ENCODE measurements at regions not wholly inside any gene's neighbourhood (a gene's known extent, or its start where the extent isn't known, plus 50 kb on each side); places are given as distances from the start of the nearest gene placed in this dataset.

- Histone ChIP-seq H3K36me3 (replicated peaks in 1 of 2; ENCODE audit: control extremely low read depth in 1 of 2, control insufficient read depth in 1 of 2, extremely low read depth in 1 of 2, insufficient read depth in 2 of 2, low read length in 1 of 2) (no peaks in the 10 kb centered on the region), H3K4me2 (replicated peaks; ENCODE audit: low read depth, low read length, poor library complexity, severe bottlenecking) (no peak overlapping the region), H3K4me3 (ENCODE audit: control extremely low read depth in 1 of 5, extremely low read depth in 1 of 5, insufficient read depth in 1 of 5, low read depth in 2 of 5, low read length in 4 of 5) (no peak overlapping the region), H3K27ac (ENCODE audit: low read length in 2 of 2) (no peak overlapping the region), H2AFZ (ENCODE audit: insufficient read depth, low read depth, low read length, poor library complexity, severe bottlenecking) (no peak overlapping the region), H3K9me3 (ENCODE audit: control extremely low read depth in 1 of 3, control insufficient read depth in 2 of 3, insufficient read depth in 1 of 3, low read length in 2 of 3) (no peaks in the 10 kb centered on the region), H3K27me3 (replicated peaks in 1 of 4; ENCODE audit: control extremely low read depth in 1 of 4, control insufficient read depth in 3 of 4, insufficient read depth in 4 of 4, low read length in 3 of 4) (no peaks in the 10 kb centered on the region), H3K79me2 (ENCODE audit: control insufficient read depth, insufficient read depth, low read length) (no peaks in the 10 kb centered on the region), H4K20me1 (ENCODE audit: control insufficient read depth, insufficient read depth, low read length, poor library complexity, severe bottlenecking) (no peaks in the 10 kb centered on the region), H3K9ac (ENCODE audit: low read length) (no peak overlapping the region), H3K4me1 (ENCODE audit: control insufficient read depth in 2 of 2, insufficient read depth in 2 of 2, low read length in 2 of 2) (no peaks in the 10 kb centered on the region)
- CTCF ChIA-PET, result no interaction called here
- Mint-ChIP-seq H3K27me3 (peaks cover 14% of the 10 kb centered on the region), H3K4me3 (no peak overlapping the region), H3K4me1 (no peaks in the 10 kb centered on the region), H3K9me3 (ENCODE audit: insufficient read depth) (no peaks in the 10 kb centered on the region), H3K27ac (no peak overlapping the region)
- POLR2A ChIA-PET, result no interaction called here
- no peak for ATAC-seq (ENCODE audit: low read depth)
- TF ChIP-seq, protein P1, sequence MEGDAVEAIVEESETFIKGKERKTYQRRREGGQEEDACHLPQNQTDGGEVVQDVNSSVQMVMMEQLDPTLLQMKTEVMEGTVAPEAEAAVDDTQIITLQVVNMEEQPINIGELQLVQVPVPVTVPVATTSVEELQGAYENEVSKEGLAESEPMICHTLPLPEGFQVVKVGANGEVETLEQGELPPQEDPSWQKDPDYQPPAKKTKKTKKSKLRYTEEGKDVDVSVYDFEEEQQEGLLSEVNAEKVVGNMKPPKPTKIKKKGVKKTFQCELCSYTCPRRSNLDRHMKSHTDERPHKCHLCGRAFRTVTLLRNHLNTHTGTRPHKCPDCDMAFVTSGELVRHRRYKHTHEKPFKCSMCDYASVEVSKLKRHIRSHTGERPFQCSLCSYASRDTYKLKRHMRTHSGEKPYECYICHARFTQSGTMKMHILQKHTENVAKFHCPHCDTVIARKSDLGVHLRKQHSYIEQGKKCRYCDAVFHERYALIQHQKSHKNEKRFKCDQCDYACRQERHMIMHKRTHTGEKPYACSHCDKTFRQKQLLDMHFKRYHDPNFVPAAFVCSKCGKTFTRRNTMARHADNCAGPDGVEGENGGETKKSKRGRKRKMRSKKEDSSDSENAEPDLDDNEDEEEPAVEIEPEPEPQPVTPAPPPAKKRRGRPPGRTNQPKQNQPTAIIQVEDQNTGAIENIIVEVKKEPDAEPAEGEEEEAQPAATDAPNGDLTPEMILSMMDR (IDR thresholded peaks at IDR 0.05), result no peak
- no peak for TF ChIP-seq EZH2 (IDR thresholded peaks at IDR 0.05; ENCODE audit: borderline replicate concordance, insufficient read depth, low read depth, low read length, poor library complexity, severe bottlenecking)
- intact Hi-C loops (cut with micrococcal nuclease), result no loop called here
- 94% methylated on average over 3 of the region's 3 CpGs for WGBS (ENCODE audit: insufficient coverage)
- no peak for DNase-seq
Observed at GRCh38 chr5:38757451-38758245, 88.2 kb upstream of the OSMR start.

DNA sequence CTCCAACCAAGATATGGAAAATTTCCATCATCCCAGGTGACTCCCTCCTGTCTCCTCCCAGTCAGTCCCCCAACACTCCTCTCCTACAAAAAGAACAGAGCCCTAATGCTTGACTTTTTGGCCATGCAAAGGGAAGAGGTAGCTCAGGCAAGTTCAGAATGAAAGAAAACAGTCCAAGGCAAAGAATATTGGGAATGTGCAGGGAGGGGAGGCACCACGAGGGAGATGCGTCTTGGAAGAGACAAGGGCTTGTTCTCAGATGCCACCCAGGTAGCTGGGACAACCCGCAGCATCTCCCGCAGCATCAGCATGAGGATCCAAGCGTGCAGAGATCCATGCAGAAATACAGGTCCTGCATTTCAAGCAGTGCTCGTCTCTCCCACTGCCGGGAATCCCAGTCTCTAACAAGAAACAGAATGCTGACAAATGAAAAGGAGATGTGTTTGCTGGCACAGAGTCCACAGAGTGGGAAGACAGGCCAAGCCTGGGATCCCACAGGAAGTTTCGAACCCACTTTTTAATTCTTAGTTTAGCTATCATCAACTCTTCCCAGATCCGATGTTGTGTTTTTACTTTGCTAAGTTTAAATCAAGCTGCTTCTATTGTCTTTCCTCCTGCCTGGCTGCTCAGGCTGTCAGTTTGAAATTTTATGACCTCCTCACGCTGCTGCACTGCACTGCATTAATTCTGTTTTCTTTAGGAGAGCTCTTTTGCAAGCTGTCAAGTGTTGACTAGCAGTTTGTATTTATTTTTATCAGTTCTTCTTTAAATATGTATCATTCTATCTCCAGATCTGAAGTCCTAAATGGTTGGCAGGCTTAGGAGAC, 86.8 kb upstream of the OSMR start:
- WGBS (ENCODE audit: insufficient coverage), result 60% methylated on average over 9 of the region's 10 CpGs
- no peak overlapping the region for H3K4me2 ChIP-seq (replicated peaks; ENCODE audit: low read depth, low read length, poor library complexity, severe bottlenecking)
- no peak for ATAC-seq (ENCODE audit: low read depth)
- Mint-ChIP-seq H3K27ac (no peak overlapping the region), H3K4me3 (no peak overlapping the region), H3K4me1 (no peaks in the 10 kb centered on the region), H3K9me3 (ENCODE audit: insufficient read depth) (no peaks in the 10 kb centered on the region), H3K27me3 (peaks cover 14% of the 10 kb centered on the region)
- no peak for DNase-seq
- POLR2A ChIA-PET, result interaction anchor here (0.7 kb wide), 1 partner anchor 17 kb away, joined by 4 read pairs; no protein-coding TSS in a partner anchor
- H3K9me3 ChIP-seq (ENCODE audit: control extremely low read depth in 1 of 3, control insufficient read depth in 2 of 3, insufficient read depth in 1 of 3, low read length in 2 of 3), result no peaks in the 10 kb centered on the region
- no peak overlapping the region for H3K27ac ChIP-seq (ENCODE audit: low read length in 2 of 2)
- H3K4me3 ChIP-seq (ENCODE audit: control extremely low read depth in 1 of 5, extremely low read depth in 1 of 5, insufficient read depth in 1 of 5, low read depth in 2 of 5, low read length in 4 of 5), result no peak overlapping the region
- H3K79me2 ChIP-seq (ENCODE audit: control insufficient read depth, insufficient read depth, low read length), result no peaks in the 10 kb centered on the region
- H2AFZ ChIP-seq (ENCODE audit: insufficient read depth, low read depth, low read length, poor library complexity, severe bottlenecking), result no peak overlapping the region
- CTCF ChIA-PET, result no interaction called here
- no peaks in the 10 kb centered on the region for H3K36me3 ChIP-seq (replicated peaks in 1 of 2; ENCODE audit: control extremely low read depth in 1 of 2, control insufficient read depth in 1 of 2, extremely low read depth in 1 of 2, insufficient read depth in 2 of 2, low read length in 1 of 2)
- H4K20me1 ChIP-seq (ENCODE audit: control insufficient read depth, insufficient read depth, low read length, poor library complexity, severe bottlenecking), result no peaks in the 10 kb centered on the region
- H3K9ac ChIP-seq (ENCODE audit: low read length), result no peak overlapping the region
- intact Hi-C loops (cut with micrococcal nuclease), result no loop called here
- no peaks in the 10 kb centered on the region for H3K4me1 ChIP-seq (ENCODE audit: control insufficient read depth in 2 of 2, insufficient read depth in 2 of 2, low read length in 2 of 2)
- H3K27me3 ChIP-seq (replicated peaks in 1 of 4; ENCODE audit: control extremely low read depth in 1 of 4, control insufficient read depth in 3 of 4, insufficient read depth in 4 of 4, low read length in 3 of 4), result no peaks in the 10 kb centered on the region
- TF ChIP-seq, protein P1 (IDR thresholded peaks at IDR 0.05), result no peak
- no peak for TF ChIP-seq EZH2 (IDR thresholded peaks at IDR 0.05; ENCODE audit: borderline replicate concordance, insufficient read depth, low read depth, low read length, poor library complexity, severe bottlenecking)
